Posterior cingulate gyrus (tissue), 11 donors: ENCODE measurements at regions not wholly inside any gene's neighbourhood (a gene's known extent, or its start where the extent isn't known, plus 50 kb on each side); places are given as distances from the start of the nearest gene placed in this dataset.

Experiments used
- DNase-seq, 10 donors: peaks; one replicate each; pipeline versions ENCODE4 v3.0.0 to v3.0.0-alpha.2; 2020 to 2021; ENCODE audit warnings: mixed read lengths in 3 of 10
- intact Hi-C: fragments of 100-400 bp; cut with DNase I; formaldehyde crosslinking; loops from one replicate; pipeline ENCODE4 v1.15.1; 2023

DNA sequence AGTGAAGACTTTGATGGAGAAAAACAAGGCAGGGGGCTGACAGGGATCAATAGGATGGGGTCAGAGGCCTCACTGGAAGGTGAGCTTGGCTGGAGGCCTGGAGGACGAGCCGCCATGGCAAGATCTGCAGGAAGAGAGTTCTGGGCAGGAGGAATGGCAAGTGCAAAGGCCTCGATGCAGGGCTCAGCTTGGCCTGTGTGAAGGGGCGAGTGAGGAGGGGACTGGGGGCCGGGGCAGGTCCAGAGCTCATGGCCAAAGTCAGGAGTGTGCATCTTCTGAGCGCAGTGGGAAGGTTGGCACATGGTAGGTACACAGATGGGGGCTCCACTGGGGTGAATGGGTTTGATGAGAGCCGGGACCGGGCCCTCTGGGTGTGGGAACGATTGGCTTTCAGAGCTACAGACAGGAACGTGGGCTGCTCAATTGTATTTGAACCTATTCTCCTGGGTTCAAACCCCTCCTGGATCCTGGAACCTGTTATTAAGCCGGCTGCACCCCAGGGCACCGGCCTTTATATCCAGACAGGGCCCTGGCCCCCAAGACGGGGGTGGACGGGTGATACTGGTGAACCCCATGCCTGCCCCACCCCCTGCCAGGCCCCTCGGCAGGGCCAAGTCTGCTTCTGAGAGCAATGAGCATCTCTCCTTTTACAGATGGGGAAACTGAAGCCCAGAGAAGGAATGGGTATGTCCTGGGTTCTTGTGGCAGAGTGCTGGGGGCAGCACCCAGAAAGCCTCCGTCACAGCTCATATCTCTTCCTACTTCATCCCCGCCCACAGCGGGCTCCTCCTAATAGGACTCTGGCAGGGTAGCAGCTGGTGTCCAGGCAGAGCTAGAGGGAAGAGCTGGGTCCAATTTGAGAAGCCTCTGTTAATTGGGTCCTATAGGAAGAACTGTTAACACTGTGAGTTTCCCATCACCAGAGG lies 106.1 kb downstream of the CEBPB start:
- peak in 2 of 10 donors; percentile 47 to 75 for DNase-seq
- intact Hi-C loops = no loop called here

DNA sequence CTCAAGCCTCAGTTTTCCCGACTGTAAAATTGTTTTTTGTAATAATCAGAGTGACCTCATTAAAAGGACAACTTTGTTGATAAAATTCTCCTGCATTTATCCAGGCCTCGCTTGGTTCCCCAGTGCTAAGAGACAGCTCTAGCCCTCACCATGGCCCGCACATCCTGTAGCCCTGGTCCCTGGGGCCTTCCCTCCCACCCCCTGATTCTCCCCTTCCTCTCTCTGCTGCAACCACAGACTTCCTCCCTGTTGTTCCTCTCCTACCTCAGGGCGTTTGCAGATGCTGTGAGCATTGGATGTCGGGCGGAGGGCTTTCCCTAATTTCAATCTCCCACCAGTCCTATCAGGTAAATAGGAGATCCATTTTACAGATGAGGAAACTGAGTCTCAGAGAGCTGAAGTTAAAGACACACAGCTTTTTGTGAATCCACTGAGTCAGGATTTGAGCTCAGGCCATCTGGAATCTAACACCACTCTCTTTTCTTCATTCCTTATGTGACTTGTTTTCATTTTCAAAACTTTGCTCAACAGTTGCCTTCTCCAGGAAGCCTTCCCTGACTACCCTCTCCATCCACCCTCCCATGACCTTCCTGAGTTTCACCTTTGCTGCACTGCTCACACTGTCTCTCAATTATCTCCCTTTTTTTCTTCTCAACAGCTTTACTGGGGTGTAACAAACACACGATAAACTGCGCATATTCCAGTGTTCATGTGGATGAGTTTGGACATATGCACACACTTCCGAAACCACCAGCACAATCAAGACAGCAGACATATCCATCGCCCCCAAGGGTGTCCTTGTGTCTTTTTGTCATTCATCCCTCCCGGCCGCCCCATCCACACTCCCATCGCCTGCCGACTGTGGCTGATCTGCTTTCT lies 107.1 kb downstream of the CEBPB start:
- intact Hi-C loops = no loop called here

GRCh38 chr20:50298554-50299324 lies 108.1 kb downstream of the CEBPB start:
- intact Hi-C loops = no loop called here
- DNase-seq = peak in 6 of 10 donors; percentile 40 to 95 (median 77)

More for the DNA sequence above, 107.1 kb downstream of the CEBPB start:
- DNase-seq = peak in 3 of 10 donors; percentile 5 to 68 (median 49)

DNA sequence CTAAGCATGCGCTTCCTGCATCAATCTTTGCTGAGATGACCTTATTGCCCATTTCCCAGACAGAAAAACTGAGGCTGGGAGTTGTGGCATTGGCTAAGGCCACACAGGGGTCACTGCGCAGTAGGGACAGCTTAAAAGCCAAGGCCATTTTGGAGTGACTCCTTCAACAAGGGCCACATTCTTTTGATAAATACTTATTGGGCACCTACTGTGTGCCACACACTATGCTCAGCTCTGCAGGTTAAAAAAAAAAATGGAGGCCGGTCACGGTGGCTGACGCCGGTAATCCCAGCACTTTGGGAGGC lies 108.6 kb downstream of the CEBPB start:
- intact Hi-C loops = no loop called here
- peak in 1 of 10 donors; percentile 37 for DNase-seq

DNA sequence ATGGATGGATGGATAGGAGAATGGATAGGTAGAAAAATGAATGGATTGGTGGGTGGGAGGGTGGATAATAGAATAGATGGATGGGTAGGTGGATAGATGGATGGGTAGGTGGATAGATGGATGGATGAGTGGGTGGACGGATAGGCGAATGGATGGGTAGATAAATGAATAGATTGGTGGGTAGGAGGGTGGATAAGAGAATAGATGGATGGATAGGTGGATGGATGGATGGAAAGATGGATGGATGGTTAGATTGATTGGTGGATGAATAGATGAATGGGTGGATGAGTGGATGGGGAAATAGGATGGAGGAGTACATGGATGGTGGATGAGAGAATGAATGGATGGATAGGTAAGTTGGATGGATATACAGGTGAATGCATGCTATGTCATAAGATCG lies 110.5 kb downstream of the CEBPB start:
- no peak for DNase-seq
- intact Hi-C loops = no loop called here

DNA sequence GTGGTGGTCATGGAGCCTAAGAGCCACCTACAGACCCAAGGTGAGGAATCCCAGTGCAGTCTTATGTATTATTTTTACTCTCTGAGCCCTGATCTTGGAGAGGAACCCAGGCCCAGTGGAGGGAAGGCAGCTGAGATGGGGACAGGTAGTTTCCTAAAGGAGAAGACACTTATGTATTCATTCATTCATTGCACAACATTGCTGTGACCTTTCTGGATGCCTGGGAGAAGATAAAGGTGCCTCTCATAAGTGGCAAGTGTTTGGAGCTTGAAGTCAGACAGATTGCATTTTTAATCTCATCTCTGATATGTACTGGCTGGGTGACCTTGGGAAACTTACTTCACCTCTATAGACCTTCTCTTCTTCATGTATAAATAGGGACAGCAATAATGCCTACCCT lies 111.1 kb downstream of the CEBPB start:
- intact Hi-C loops = no loop called here
- DNase-seq = peak in 1 of 10 donors; percentile 10

DNA sequence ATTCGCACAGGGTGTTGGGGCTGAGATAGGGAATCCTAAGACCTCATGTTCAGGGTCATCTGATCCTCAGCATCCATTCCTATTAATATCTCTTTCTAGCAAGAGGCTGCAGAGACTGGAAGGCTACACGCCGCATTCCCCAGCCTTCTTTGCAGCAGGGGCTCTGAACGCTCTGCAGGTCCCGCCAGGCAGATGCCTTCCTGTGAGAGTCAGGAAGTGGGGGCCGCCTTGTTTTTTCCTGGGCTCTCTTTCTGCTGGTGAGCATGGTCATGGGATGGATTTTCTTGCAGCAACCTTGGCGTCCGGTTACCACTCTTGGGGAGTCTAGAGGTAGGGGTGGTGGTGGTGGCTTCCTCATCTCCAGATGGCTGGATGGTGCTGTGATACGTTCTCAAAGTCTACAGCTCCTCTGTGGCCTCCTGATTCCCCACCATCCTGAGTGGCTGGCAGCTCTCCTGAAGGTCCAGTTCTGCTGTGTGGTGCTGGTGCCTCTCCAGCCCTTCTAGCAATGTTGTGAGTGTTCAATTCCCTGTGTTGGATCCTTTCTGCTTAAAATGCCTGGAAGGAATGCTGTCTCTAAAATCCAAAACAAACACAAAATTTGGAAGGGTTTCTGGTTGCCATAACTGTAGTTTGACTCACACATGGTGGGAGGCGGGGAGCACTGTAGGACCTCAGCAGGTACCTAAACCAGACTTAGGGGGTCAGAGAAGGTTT lies 111.9 kb downstream of the CEBPB start:
- intact Hi-C loops = no loop called here
- DNase-seq = peak in 3 of 10 donors; percentile 43 to 66 (median 54)

- peak in 8 of 10 donors; percentile 42 to 87 (median 62) for DNase-seq
- intact Hi-C loops = no loop called here
Observed at GRCh38 chr20:50303573-50304500, 113.2 kb downstream of the CEBPB start.

DNA sequence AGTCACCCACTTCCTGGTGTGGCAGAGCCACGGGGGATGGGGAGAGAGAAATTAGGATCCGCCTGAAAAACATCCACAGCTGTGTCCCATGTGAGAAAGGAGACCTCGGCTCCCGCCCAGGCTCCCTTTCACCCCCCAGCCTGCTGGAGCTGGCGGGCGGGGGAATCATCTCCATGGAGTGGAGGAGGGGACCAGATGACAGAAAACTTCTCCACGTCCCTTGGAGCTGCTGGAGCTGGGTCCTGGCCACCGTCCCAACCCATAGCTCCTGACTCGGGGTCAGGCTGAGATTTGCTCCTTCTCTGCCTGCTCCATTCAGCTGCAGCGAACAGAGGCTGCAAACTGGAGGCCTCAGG lies 113.8 kb downstream of the CEBPB start:
- intact Hi-C loops = no loop called here
- peak in 3 of 10 donors; percentile 66 to 85 (median 81) for DNase-seq

DNA sequence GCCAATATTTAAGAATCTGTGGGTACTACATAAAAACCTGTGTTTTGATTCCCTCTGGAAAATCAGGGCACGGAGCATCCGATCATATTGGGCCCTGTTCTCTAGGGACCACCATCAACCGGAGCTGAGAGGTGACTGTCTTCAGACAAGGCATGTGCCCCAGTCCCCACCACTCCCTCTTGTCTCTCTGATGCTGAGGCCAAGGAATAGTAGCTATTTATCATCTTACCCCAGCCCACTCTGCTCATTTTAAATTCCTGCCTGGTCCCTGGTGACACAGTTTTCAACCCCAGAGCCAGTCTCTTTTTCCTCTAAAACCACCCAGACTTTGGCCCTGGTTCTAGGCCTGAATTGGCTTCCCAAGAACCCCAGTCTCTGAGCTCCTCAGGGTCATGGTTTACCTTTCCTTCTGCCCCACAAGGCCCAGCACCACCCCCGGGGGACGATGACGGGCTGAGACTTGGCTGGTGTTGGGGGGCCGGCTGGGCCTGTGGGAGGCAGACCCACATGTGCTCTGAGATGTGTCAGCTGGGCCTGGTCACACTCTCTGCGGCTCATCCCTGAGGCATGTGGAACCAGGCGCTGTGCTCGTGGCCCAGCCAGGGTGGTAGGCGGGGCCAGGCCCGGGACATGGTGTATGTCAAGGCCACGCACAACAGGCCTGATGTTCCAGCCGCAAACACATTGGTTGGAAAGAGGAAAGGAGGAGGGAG lies 114.4 kb downstream of the CEBPB start:
- DNase-seq = peak in 3 of 10 donors; percentile 55 to 84 (median 68)
- intact Hi-C loops = no loop called here

DNA sequence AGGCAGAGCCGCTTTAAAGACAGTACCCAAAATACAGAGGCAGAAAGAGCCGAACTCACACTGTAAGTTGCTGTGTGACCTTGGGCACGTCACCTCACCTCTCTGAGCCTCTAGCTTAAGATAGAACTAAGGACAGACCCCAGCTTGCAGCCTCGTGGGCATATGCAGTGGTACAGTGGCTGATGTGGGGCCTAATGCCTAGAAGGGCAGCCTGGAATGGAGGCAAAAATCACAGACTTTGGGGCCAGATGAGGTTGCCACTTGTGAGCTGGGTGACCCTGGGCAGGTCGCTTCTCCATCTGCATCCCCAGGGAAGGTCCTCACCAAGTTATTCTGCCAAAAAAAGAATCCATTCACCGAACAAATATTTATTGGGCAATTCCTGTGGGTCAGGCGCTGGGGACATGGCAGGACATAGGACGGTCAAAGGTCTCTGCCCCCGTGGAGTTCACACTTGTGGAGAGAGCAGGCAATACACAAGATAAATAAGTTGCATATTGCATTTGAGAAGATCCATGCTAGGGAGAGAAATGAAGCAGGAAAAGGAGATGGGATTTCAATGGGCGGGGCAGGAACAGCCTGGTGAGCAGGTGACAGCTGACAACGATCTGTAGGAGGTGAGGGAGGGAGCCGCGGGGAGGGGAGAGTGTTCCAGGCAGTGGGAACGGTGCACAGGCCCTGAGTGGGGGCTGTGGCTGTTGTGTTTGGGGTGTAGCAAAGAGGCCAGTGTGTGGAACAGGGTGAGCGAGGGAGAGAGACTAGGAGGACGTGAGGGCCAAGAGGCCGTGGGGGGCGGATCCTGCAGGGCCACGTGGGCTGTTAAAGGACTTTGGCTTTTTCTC lies 115.2 kb downstream of the CEBPB start:
- intact Hi-C loops = no loop called here
- peak in 3 of 10 donors; percentile 55 to 79 (median 75) for DNase-seq

- DNase-seq = peak in 3 of 10 donors; percentile 30 to 52 (median 52)
- intact Hi-C loops = no loop called here
Observed at GRCh38 chr20:50306478-50307423, 116.1 kb downstream of the CEBPB start.

DNA sequence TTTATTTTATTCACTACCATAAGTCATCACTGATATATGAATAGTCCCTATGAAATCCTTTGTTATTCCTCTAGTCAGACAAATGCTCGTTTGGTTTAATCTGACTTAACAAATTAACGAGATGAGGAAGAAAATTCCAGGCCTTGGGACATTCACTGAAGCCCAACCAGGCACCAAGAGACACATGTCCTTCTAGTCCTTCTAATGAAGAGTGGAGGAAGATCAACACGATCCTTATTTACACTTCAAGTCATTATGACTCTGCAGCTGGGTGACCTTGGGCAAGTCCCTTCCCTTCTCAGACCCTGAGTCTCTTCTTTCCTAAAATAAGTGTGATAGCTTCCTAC lies 117.5 kb downstream of the CEBPB start:
- peak in 1 of 10 donors; percentile 4 for DNase-seq
- intact Hi-C loops = no loop called here

DNA sequence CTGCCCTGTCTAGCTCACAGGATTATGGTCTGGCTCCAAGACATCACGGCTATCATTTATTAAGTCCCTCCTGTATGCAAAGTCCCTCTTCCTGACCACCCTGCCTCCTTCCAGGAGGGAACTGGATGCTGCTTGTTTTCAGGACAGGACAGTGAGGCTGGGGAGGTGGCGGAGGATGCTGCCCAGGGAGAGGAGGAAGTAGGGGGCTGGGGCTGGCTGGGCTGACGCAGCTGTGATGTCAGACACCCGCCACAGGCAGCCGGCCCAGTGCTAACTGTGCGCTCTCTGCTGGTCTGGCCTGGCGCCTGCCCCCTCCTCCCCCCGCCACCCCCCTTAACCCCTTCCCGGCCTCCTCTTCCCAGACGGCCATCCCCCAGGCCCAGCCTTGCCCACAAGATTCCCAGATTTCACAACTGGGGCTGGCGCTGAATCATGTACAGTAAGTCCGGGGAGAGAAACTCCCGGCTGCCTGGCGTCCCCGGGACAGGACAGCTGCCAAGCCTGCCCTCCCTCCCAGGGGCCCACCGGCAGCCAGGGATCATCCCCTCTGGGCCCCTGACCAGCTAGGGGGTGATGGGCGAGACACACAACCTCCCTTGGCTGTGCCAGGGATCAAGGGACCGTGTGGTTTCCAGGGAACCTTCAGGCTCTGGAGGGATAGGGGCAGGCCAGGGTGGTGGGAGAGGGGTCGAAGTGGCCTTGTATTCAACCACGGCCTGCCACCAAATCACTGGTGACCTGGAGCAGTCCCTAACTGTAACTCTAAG lies 118.1 kb downstream of the CEBPB start:
- DNase-seq = peak; percentile 44 to 91 (median 62)
- intact Hi-C loops = no loop called here

DNA sequence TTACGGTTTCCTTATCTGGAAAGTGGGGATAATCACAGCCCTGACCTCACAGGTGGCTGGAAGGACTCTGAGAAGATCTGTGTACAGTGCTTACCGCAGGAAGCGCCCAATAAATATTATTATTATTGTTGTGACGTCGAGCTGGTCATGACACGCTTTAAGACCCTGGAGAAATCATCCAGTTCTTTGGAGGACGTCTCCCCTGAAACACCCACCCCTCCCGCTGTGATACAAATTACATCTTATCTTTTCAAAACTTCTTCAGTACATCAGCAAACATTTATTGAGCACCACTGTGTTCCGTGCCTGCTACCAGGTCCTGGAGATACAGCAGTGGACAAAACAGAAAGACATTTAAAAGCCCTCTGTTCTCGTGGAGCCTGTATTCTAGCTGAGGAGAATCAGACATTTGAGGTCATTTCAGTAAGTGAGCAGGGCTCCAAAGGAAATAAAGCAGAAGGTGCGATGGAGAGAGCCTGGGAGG lies 118.7 kb downstream of the CEBPB start:
- intact Hi-C loops = no loop called here
- peak in 1 of 10 donors; percentile 18 for DNase-seq
